Activated CD4-positive, alpha-beta T cell treated with anti-CD3 and anti-CD28 coated beads, Interleukin-2, amount 10 ng/mL, durations not matched to agents 24 days and 14 days (primary cell): ENCODE measurements at regions not wholly inside any gene's neighbourhood (a gene's known extent, or its start where the extent isn't known, plus 50 kb on each side); places are given as distances from the start of the nearest gene placed in this dataset.

Experiments
- DNase-seq: peaks from one replicate; pipeline ENCODE4 v3.0.0; 2022
- H3K27ac Mint-ChIP-seq: one replicate; pipeline ENCODE4 v1.8.0; 2022; ENCODE audit warnings: mild to moderate bottlenecking, mixed read lengths
- H3K27me3 Mint-ChIP-seq: one replicate; pipeline ENCODE4 v1.8.0; 2022; ENCODE audit warnings: mixed read lengths
- H3K36me3 Mint-ChIP-seq: one replicate; pipeline ENCODE4 v1.8.0; 2022; ENCODE audit warnings: low read depth, mild to moderate bottlenecking, mixed read lengths
- H3K4me1 Mint-ChIP-seq: one replicate; pipeline ENCODE4 v1.8.0; 2021; ENCODE audit warnings: mixed read lengths
- H3K4me3 Mint-ChIP-seq: one replicate; pipeline ENCODE4 v1.8.0; 2022; ENCODE audit warnings: mild to moderate bottlenecking, moderate library complexity, mixed read lengths
- H3K9me3 Mint-ChIP-seq: one replicate; pipeline ENCODE4 v1.8.0; 2021; ENCODE audit warnings: mixed read lengths
- intact Hi-C: fragments of 100-400 bp; cut with micrococcal nuclease; formaldehyde crosslinking; loops from one replicate; pipeline ENCODE4 v1.15.1; 2023

- Mint-ChIP-seq H3K27ac (no peak overlapping the region), H3K4me3 (no peak overlapping the region), H3K4me1 (no peaks in the 10 kb centered on the region), H3K9me3 (peaks cover 4% of the 10 kb centered on the region), H3K27me3 (no peaks in the 10 kb centered on the region), H3K36me3 (no peaks in the 10 kb centered on the region)
- DNase-seq: no peak
- intact Hi-C loops: no loop called here
Observed at GRCh38 chr15:53462651-53463050, 296.8 kb downstream of the WDR72 start.

GRCh38 chr15:53461677-53462076, 297.8 kb downstream of the WDR72 start:
- Mint-ChIP-seq H3K4me1 (no peaks in the 10 kb centered on the region), H3K4me3 (no peak overlapping the region), H3K9me3 (peaks cover 4% of the 10 kb centered on the region), H3K36me3 (no peaks in the 10 kb centered on the region), H3K27me3 (no peaks in the 10 kb centered on the region), H3K27ac (no peak overlapping the region)
- no peak for DNase-seq
- intact Hi-C loops: no loop called here

GRCh38 chr15:53458736-53459135, 300.7 kb downstream of the WDR72 start:
- H3K27ac Mint-ChIP-seq: no peak overlapping the region
- peaks cover 4% of the 10 kb centered on the region for H3K9me3 Mint-ChIP-seq
- no peaks in the 10 kb centered on the region for H3K36me3 Mint-ChIP-seq
- H3K27me3 Mint-ChIP-seq: no peaks in the 10 kb centered on the region
- no peaks in the 10 kb centered on the region for H3K4me1 Mint-ChIP-seq
- no peak overlapping the region for H3K4me3 Mint-ChIP-seq
- intact Hi-C loops: no loop called here
- DNase-seq: no peak

GRCh38 chr15:53457479-53457878, 302.0 kb downstream of the WDR72 start:
- H3K27me3 Mint-ChIP-seq: no peaks in the 10 kb centered on the region
- H3K36me3 Mint-ChIP-seq: no peaks in the 10 kb centered on the region
- H3K4me1 Mint-ChIP-seq: no peaks in the 10 kb centered on the region
- H3K4me3 Mint-ChIP-seq: no peak overlapping the region
- no peak overlapping the region for H3K27ac Mint-ChIP-seq
- H3K9me3 Mint-ChIP-seq: peaks cover 4% of the 10 kb centered on the region
- intact Hi-C loops: no loop called here
- DNase-seq: no peak

- peaks cover 4% of the 10 kb centered on the region for H3K9me3 Mint-ChIP-seq
- no peak overlapping the region for H3K27ac Mint-ChIP-seq
- H3K27me3 Mint-ChIP-seq: no peaks in the 10 kb centered on the region
- no peak for DNase-seq
- intact Hi-C loops: no loop called here
- no peaks in the 10 kb centered on the region for H3K4me1 Mint-ChIP-seq
- no peak overlapping the region for H3K4me3 Mint-ChIP-seq
- H3K36me3 Mint-ChIP-seq: no peaks in the 10 kb centered on the region
Observed at GRCh38 chr15:53454843-53455721, 304.4 kb downstream of the WDR72 start.

- Mint-ChIP-seq H3K9me3 (peaks cover under 1% of the 10 kb centered on the region), H3K4me1 (no peaks in the 10 kb centered on the region), H3K4me3 (no peak overlapping the region), H3K27me3 (no peaks in the 10 kb centered on the region), H3K27ac (no peak overlapping the region), H3K36me3 (no peaks in the 10 kb centered on the region)
- intact Hi-C loops: no loop called here
- no peak for DNase-seq
Observed at GRCh38 chr15:53454535-53454842, 305.0 kb downstream of the WDR72 start.

GRCh38 chr15:53453253-53454105, 306.0 kb downstream of the WDR72 start:
- no peaks in the 10 kb centered on the region for H3K9me3 Mint-ChIP-seq
- intact Hi-C loops: no loop called here
- H3K4me3 Mint-ChIP-seq: no peak overlapping the region
- H3K4me1 Mint-ChIP-seq: no peaks in the 10 kb centered on the region
- H3K27me3 Mint-ChIP-seq: no peaks in the 10 kb centered on the region
- no peak overlapping the region for H3K27ac Mint-ChIP-seq
- no peak for DNase-seq
- H3K36me3 Mint-ChIP-seq: no peaks in the 10 kb centered on the region

- no peaks in the 10 kb centered on the region for H3K9me3 Mint-ChIP-seq
- H3K27me3 Mint-ChIP-seq: no peaks in the 10 kb centered on the region
- H3K4me1 Mint-ChIP-seq: no peaks in the 10 kb centered on the region
- no peaks in the 10 kb centered on the region for H3K36me3 Mint-ChIP-seq
- H3K27ac Mint-ChIP-seq: no peak overlapping the region
- DNase-seq: no peak
- intact Hi-C loops: no loop called here
- no peak overlapping the region for H3K4me3 Mint-ChIP-seq
Observed at GRCh38 chr15:53448232-53449015, 311.0 kb downstream of the WDR72 start.

GRCh38 chr15:53447742-53448141, 311.7 kb downstream of the WDR72 start:
- no peak for DNase-seq
- no peaks in the 10 kb centered on the region for H3K9me3 Mint-ChIP-seq
- H3K4me1 Mint-ChIP-seq: no peaks in the 10 kb centered on the region
- intact Hi-C loops: no loop called here
- H3K36me3 Mint-ChIP-seq: no peaks in the 10 kb centered on the region
- no peaks in the 10 kb centered on the region for H3K27me3 Mint-ChIP-seq
- no peak overlapping the region for H3K27ac Mint-ChIP-seq
- no peak overlapping the region for H3K4me3 Mint-ChIP-seq

- Mint-ChIP-seq H3K9me3 (no peaks in the 10 kb centered on the region), H3K27me3 (no peaks in the 10 kb centered on the region), H3K4me1 (no peaks in the 10 kb centered on the region), H3K27ac (no peak overlapping the region), H3K4me3 (no peak overlapping the region), H3K36me3 (no peaks in the 10 kb centered on the region)
- intact Hi-C loops: no loop called here
- no peak for DNase-seq
Observed at GRCh38 chr15:53447053-53447574, 312.3 kb downstream of the WDR72 start.

GRCh38 chr15:53446376-53446775, 313.1 kb downstream of the WDR72 start:
- Mint-ChIP-seq H3K27me3 (no peaks in the 10 kb centered on the region), H3K4me1 (no peaks in the 10 kb centered on the region), H3K27ac (no peak overlapping the region)

GRCh38 chr15:53445531-53445930, 313.9 kb downstream of the WDR72 start:
- Mint-ChIP-seq H3K36me3 (no peaks in the 10 kb centered on the region), H3K4me1 (no peaks in the 10 kb centered on the region), H3K9me3 (no peaks in the 10 kb centered on the region), H3K27me3 (no peaks in the 10 kb centered on the region), H3K27ac (no peak overlapping the region), H3K4me3 (no peak overlapping the region)
- intact Hi-C loops: no loop called here
- no peak for DNase-seq

More at GRCh38 chr15:53446376-53446775, 313.1 kb downstream of the WDR72 start:
- Mint-ChIP-seq H3K36me3 (no peaks in the 10 kb centered on the region), H3K4me3 (no peak overlapping the region), H3K9me3 (no peaks in the 10 kb centered on the region)
- intact Hi-C loops: no loop called here
- no peak for DNase-seq

- H3K27me3 Mint-ChIP-seq: no peaks in the 10 kb centered on the region
- no peaks in the 10 kb centered on the region for H3K36me3 Mint-ChIP-seq
- intact Hi-C loops: no loop called here
- H3K27ac Mint-ChIP-seq: no peak overlapping the region
- no peaks in the 10 kb centered on the region for H3K4me1 Mint-ChIP-seq
- DNase-seq: no peak
- H3K9me3 Mint-ChIP-seq: no peaks in the 10 kb centered on the region
- H3K4me3 Mint-ChIP-seq: no peak overlapping the region
Observed at GRCh38 chr15:53437985-53438841, 321.2 kb downstream of the WDR72 start.
